Suprapubic skin (tissue), 3 donors: ENCODE measurements at regions not wholly inside any gene's neighbourhood (a gene's known extent, or its start where the extent isn't known, plus 50 kb on each side); places are given as distances from the start of the nearest gene placed in this dataset.

Source experiments
- CTCF ChIP-seq, 2 donors: fragments of 200-600 bp in 1 of 2; fragments of 450-650 bp in 1 of 2; sonication (generic) in 1 of 2; IDR thresholded peaks; one replicate each; pipeline ENCODE4 v1.5.1; 2016 to 2019; ENCODE audit warnings: antibody characterized with exemption in 2 of 2, mild to moderate bottlenecking in 1 of 2, moderate library complexity in 1 of 2
- POLR2A ChIP-seq, 2 donors: fragments of 450-650 bp; IDR thresholded peaks; one replicate each; pipeline ENCODE4 v1.6.1; 2017; ENCODE audit warnings: antibody characterized with exemption in 2 of 2, mild to moderate bottlenecking in 2 of 2, moderate library complexity in 2 of 2

GRCh38 chr10:130993612-130994011 is 317.9 kb downstream of the TCERG1L start:
- TF ChIP-seq CTCF (IDR thresholded peaks at IDR 0.05) (no peak), POLR2A (IDR thresholded peaks at IDR 0.05) (no peak)
